ENCODE measurements at regions not wholly inside any gene's neighbourhood (a gene's known extent, or its start where the extent isn't known, plus 50 kb on each side); places are given as distances from the start of the nearest gene placed in this dataset.

DNA sequence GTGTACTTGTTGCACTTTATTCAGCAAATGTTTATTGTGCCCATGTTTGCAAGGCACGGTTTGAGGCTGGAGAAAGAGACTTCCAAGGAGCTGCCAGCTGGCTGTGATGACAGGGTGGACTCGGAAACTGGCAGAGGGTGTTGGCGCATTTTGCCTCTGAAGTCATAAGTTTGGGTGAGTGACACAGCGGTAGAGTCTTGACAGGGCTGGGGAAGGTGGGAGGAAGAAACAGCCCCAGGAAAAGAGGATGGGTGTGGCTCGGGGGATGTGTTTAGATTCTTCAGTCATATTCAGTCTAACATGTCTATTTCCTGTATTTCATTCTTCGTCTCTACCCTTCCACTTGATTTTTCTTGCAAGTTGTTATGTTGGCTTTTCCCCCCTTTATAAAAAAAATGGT lies 77.0 kb upstream of the STOX2 start:
- Histone ChIP-seq H3K79me1 (ENCODE audit: low read depth in 1 of 2, low read length in 2 of 2) (no peaks in the 10 kb centered on the region), H3K27ac (ENCODE audit: insufficient read depth, low read length) (no peak overlapping the region), H3K56ac (ENCODE audit: extremely low read depth, insufficient read depth, low read length) (no peak overlapping the region), H3K4ac (ENCODE audit: low read depth, low read length) (no peak overlapping the region), H3K14ac (replicated peaks; ENCODE audit: low read depth, low read length) (no peak overlapping the region), H3K27me3 (ENCODE audit: control insufficient read depth, insufficient read depth, low read length) (no peaks in the 10 kb centered on the region; the same call in 1 of the 2 replicates), H3K9me3 (ENCODE audit: control insufficient read depth, insufficient read depth, low read length) (no peaks in the 10 kb centered on the region), H2BK120ac (ENCODE audit: low read depth, low read length) (no peak overlapping the region), H4K8ac (ENCODE audit: low read depth in 2 of 2, low read length in 2 of 2) (no peak overlapping the region), H3K4me1 (ENCODE audit: control insufficient read depth, insufficient read depth, low read length) (no peaks in the 10 kb centered on the region), H3K9me1 (ENCODE audit: insufficient read depth, low read length) (no peaks in the 10 kb centered on the region), H4K91ac (ENCODE audit: insufficient read depth, low read depth, low read length) (no peak overlapping the region), H2BK5ac (ENCODE audit: low read depth, low read length, poor library complexity, severe bottlenecking) (no peak overlapping the region), H2AK5ac (ENCODE audit: low read depth, low read length) (no peak overlapping the region), H4K5ac (ENCODE audit: low read depth, low read length) (no peak overlapping the region), H2AFZ (replicated peaks; ENCODE audit: low read length, poor library complexity) (no peak overlapping the region), H3K4me3 (ENCODE audit: insufficient read depth, low read depth, low read length) (no peak overlapping the region), H3K23ac (ENCODE audit: low read depth, low read length) (no peak overlapping the region), H3K9ac (ENCODE audit: low read depth, low read length) (no peak overlapping the region), H3K36me3 (ENCODE audit: control insufficient read depth, insufficient read depth, low read length) (no peaks in the 10 kb centered on the region), H3K18ac (ENCODE audit: low read depth, low read length) (no peak overlapping the region), H2BK15ac (ENCODE audit: low read depth, low read length) (no peak overlapping the region), H4K20me1 (ENCODE audit: insufficient read depth, low read length) (no peaks in the 10 kb centered on the region), H3K4me2 (ENCODE audit: low read depth, low read length) (no peak overlapping the region), H2AK9ac (replicated peaks; ENCODE audit: low read depth, low read length, poor library complexity) (no peak overlapping the region), H2BK20ac (ENCODE audit: low read depth, low read length) (no peak overlapping the region)
- ATAC-seq (ENCODE audit: low read depth) (no peak), DNase-seq (no peak)
- dilution Hi-C loops (cut with HindIII; ENCODE audit: low sequenced_read_pairs, unreplicated experiment): no loop called here
- TF ChIP-seq, protein P1, sequence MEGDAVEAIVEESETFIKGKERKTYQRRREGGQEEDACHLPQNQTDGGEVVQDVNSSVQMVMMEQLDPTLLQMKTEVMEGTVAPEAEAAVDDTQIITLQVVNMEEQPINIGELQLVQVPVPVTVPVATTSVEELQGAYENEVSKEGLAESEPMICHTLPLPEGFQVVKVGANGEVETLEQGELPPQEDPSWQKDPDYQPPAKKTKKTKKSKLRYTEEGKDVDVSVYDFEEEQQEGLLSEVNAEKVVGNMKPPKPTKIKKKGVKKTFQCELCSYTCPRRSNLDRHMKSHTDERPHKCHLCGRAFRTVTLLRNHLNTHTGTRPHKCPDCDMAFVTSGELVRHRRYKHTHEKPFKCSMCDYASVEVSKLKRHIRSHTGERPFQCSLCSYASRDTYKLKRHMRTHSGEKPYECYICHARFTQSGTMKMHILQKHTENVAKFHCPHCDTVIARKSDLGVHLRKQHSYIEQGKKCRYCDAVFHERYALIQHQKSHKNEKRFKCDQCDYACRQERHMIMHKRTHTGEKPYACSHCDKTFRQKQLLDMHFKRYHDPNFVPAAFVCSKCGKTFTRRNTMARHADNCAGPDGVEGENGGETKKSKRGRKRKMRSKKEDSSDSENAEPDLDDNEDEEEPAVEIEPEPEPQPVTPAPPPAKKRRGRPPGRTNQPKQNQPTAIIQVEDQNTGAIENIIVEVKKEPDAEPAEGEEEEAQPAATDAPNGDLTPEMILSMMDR (conservative IDR thresholded peaks at IDR 0.05; ENCODE audit: low read depth, low read length): no peak
- TF ChIP-seq, protein P2, sequence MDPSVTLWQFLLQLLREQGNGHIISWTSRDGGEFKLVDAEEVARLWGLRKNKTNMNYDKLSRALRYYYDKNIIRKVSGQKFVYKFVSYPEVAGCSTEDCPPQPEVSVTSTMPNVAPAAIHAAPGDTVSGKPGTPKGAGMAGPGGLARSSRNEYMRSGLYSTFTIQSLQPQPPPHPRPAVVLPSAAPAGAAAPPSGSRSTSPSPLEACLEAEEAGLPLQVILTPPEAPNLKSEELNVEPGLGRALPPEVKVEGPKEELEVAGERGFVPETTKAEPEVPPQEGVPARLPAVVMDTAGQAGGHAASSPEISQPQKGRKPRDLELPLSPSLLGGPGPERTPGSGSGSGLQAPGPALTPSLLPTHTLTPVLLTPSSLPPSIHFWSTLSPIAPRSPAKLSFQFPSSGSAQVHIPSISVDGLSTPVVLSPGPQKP (IDR thresholded peaks at IDR 0.05; ENCODE audit: borderline replicate concordance, low read depth, low read length): no peak
- TF ChIP-seq CEBPB (IDR thresholded peaks at IDR 0.05; ENCODE audit: low read depth, low read length): no peak
- no peak for TF ChIP-seq BHLHE40 (IDR thresholded peaks at IDR 0.05; ENCODE audit: low read depth, low read length)
- TF ChIP-seq RAD21 (IDR thresholded peaks at IDR 0.05; ENCODE audit: low read length): no peak
- no peak for TF ChIP-seq RCOR1 (IDR thresholded peaks at IDR 0.05; ENCODE audit: insufficient replicate concordance, low read length)
- no peak for TF ChIP-seq FOS (IDR thresholded peaks at IDR 0.05; ENCODE audit: low read depth, low read length)
- no peak for TF ChIP-seq CHD1 (IDR thresholded peaks at IDR 0.05; ENCODE audit: low read depth, low read length)
- TF ChIP-seq MAFK (IDR thresholded peaks at IDR 0.05; ENCODE audit: low read depth, low read length): no peak
- TF ChIP-seq SMC3 (IDR thresholded peaks at IDR 0.05; ENCODE audit: low read depth, low read length): no peak
- no peak for TF ChIP-seq POLR2A (IDR thresholded peaks at IDR 0.05; ENCODE audit: low read depth, low read length)
- TF ChIP-seq, protein P3, sequence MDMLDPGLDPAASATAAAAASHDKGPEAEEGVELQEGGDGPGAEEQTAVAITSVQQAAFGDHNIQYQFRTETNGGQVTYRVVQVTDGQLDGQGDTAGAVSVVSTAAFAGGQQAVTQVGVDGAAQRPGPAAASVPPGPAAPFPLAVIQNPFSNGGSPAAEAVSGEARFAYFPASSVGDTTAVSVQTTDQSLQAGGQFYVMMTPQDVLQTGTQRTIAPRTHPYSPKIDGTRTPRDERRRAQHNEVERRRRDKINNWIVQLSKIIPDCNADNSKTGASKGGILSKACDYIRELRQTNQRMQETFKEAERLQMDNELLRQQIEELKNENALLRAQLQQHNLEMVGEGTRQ (IDR thresholded peaks at IDR 0.05; ENCODE audit: low read depth, low read length): no peak
- no peak for TF ChIP-seq MAZ (IDR thresholded peaks at IDR 0.05; ENCODE audit: borderline replicate concordance, low read depth, low read length)
- CTCF ChIA-PET: no interaction called here
- in situ Hi-C loops (cut with MboI; ENCODE audit: low sequenced_read_pairs): no loop called here
- no TSS peak for BruUV-seq (replicated peaks)
- intact Hi-C loops (cut with micrococcal nuclease): no loop called here
- POLR2A ChIA-PET (ENCODE audit: unreplicated experiment): no interaction called here
- no CpG with 5 or more reads among the region's 6 CpGs for WGBS, 2 experiments (ENCODE audit: extremely low coverage in 2 of 2, insufficient read length in 1 of 2)
